ENCODE measurements at regions not wholly inside any gene's neighbourhood (a gene's known extent, or its start where the extent isn't known, plus 50 kb on each side); places are given as distances from the start of the nearest gene placed in this dataset.

DNA sequence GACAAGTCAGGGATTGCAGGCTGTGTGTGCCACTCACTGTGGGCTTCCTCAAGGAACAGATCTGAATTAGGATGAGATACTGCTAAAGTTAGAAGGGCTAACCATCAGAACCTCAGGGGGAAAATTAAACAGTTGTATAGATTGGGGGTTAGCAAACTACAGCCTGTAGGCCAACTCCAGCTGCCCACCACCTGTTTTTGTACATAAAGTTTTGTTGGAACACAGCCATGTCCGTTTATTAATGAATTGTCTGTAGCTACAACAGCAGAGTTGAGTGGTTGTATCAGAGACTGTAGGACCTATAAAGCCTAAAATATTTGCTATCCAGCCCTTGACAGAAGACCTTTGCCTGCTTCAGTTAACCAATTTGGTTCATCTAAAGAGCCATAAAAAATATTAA is 127.2 kb upstream of the ECI2 start:
- TF ChIP-seq CREB1 (CRISPR knock-in tag; IDR thresholded peaks at IDR 0.05; ENCODE audit: low read depth) (no peak), EZH2 (IDR thresholded peaks at IDR 0.05; ENCODE audit: low read depth, unreplicated experiment) (no peak), EZH2phosphoT487 (IDR thresholded peaks at IDR 0.05; ENCODE audit: unreplicated experiment) (no peak), JUNB (IDR thresholded peaks at IDR 0.05; ENCODE audit: unreplicated experiment) (no peak), CTCF (conservative IDR thresholded peaks at IDR 0.05; ENCODE audit: low read depth in 2 of 2) (no peak)

Measured in GM23338 (cell line).